ENCODE measurements at regions not wholly inside any gene's neighbourhood (a gene's known extent, or its start where the extent isn't known, plus 50 kb on each side); places are given as distances from the start of the nearest gene placed in this dataset.

DNA sequence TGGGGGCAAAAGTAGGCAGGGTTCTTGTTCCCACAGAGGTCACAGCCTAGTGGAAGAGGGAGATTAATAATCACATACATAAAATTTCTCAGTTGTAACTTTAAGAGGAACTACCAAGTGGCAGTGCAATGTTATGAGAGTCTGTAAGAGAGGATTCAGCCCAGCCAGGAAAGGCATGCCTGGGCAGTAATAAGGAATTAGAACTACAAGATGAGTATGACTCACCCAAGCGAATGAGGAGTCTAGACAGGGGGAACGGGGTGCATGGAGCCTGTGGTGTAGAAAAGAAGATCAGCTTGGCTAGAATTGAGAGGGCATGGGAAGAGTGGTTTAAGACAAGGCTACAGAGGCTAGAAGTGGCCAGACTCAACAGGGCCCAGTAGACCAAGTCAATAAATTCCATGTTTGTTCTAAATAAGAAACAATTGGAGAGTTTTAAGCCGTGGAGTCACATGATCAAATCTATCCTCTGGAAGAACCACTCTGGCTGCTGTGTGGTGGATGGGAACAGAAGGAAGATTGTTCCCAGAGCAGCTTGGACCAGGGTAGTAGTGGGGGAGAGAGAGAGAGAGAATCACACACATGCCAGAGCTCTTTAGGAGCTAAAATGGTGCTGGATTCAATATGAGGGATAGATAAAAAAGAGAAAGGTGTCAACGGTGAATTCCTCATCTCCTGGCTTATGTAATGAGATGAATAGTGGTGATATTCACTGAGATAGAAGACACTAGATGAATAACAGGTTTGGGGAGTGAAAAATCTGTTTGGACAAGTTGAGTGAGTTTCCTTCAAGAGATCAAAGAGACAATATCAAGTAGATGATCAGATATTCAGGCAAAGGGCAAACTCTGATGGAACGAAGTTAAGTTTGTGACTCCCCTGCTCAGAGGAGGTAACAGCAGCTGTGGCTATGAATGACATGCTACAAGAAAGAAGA lies 265.1 kb downstream of the FGFR2 start:
- TF ChIP-seq, protein P1, sequence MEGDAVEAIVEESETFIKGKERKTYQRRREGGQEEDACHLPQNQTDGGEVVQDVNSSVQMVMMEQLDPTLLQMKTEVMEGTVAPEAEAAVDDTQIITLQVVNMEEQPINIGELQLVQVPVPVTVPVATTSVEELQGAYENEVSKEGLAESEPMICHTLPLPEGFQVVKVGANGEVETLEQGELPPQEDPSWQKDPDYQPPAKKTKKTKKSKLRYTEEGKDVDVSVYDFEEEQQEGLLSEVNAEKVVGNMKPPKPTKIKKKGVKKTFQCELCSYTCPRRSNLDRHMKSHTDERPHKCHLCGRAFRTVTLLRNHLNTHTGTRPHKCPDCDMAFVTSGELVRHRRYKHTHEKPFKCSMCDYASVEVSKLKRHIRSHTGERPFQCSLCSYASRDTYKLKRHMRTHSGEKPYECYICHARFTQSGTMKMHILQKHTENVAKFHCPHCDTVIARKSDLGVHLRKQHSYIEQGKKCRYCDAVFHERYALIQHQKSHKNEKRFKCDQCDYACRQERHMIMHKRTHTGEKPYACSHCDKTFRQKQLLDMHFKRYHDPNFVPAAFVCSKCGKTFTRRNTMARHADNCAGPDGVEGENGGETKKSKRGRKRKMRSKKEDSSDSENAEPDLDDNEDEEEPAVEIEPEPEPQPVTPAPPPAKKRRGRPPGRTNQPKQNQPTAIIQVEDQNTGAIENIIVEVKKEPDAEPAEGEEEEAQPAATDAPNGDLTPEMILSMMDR (IDR thresholded peaks at IDR 0.05): no peak
- TF ChIP-seq POLR2A (IDR thresholded peaks at IDR 0.05): no peak

Measured in thyroid gland (tissue), 4 donors.